Lower lobe of right lung (tissue), 2 donors: ENCODE measurements at regions not wholly inside any gene's neighbourhood (a gene's known extent, or its start where the extent isn't known, plus 50 kb on each side); places are given as distances from the start of the nearest gene placed in this dataset.
A peak's percentile ranks its signal among the peaks of the same experiment; 100 is the strongest.

ENCODE experiments used
- ATAC-seq, 2 donors: fragments of 200-7000 bp; cut with Tn5 transposase; one replicate each; pipeline ENCODE4 v1.9.1; 2020 to 2022; ENCODE audit warnings: mild to moderate bottlenecking in 2 of 2, moderate library complexity in 2 of 2
- DNase-seq: peaks from one replicate; pipeline ENCODE4 v3.0.0-alpha.2; 2020
- H3K27ac ChIP-seq: fragments of 200-600 bp; one replicate; pipeline ENCODE4 v1.8.0; 2022
- H3K27me3 ChIP-seq: fragments of 200-600 bp; one replicate; pipeline ENCODE4 v1.8.0; 2022; ENCODE audit warnings: low read depth
- H3K36me3 ChIP-seq: fragments of 200-600 bp; one replicate; pipeline ENCODE4 v1.8.0; 2022; ENCODE audit warnings: mild to moderate bottlenecking
- H3K4me1 ChIP-seq: fragments of 200-600 bp; one replicate; pipeline ENCODE4 v1.8.0; 2022
- H3K4me3 ChIP-seq: fragments of 200-600 bp; one replicate; pipeline ENCODE4 v1.8.0; 2022; ENCODE audit warnings: mild to moderate bottlenecking
- H3K9me3 ChIP-seq: fragments of 200-600 bp; one replicate; pipeline ENCODE4 v1.8.0; 2022
- CTCF ChIP-seq: fragments of 200-600 bp; IDR thresholded peaks from one replicate; pipeline ENCODE4 v1.8.0; 2022; ENCODE audit warnings: antibody characterized with exemption, mild to moderate bottlenecking
- intact Hi-C: fragments of 100-400 bp; cut with DNase I; formaldehyde crosslinking; loops from one replicate; pipeline ENCODE4 v1.11.0; 2022
- donor health status: DM: no; HTN: yes; CAD: no; lungs with severe emphysema.

GRCh38 chr20:53742685-53743081 lies 149.0 kb upstream of the ZNF217 start:
- no peak for ATAC-seq
- no peaks in the 10 kb centered on the region for H3K9me3 ChIP-seq
- intact Hi-C loops: no loop called here

GRCh38 chr20:53741726-53742028 lies 148.0 kb upstream of the ZNF217 start:
- Histone ChIP-seq H3K4me1 (peaks cover 36% of the 10 kb centered on the region), H3K9me3 (no peaks in the 10 kb centered on the region), H3K4me3 (no peak overlapping the region), H3K36me3 (no peaks in the 10 kb centered on the region), H3K27ac (no peak overlapping the region), H3K27me3 (no peaks in the 10 kb centered on the region)
- no peak for ATAC-seq
- no peak for DNase-seq
- intact Hi-C loops: no loop called here
- TF ChIP-seq CTCF: no peak

More at GRCh38 chr20:53742685-53743081, 149.0 kb upstream of the ZNF217 start:
- H3K27me3 ChIP-seq: no peaks in the 10 kb centered on the region
- peaks cover 26% of the 10 kb centered on the region for H3K4me1 ChIP-seq
- H3K27ac ChIP-seq: no peak overlapping the region
- no peak overlapping the region for H3K4me3 ChIP-seq
- TF ChIP-seq CTCF: no peak
- no peak for DNase-seq
- no peaks in the 10 kb centered on the region for H3K36me3 ChIP-seq

GRCh38 chr20:53739799-53740785 lies 146.5 kb upstream of the ZNF217 start:
- ATAC-seq (peak; percentile 22 to 39), DNase-seq (no peak)
- no peaks in the 10 kb centered on the region for H3K36me3 ChIP-seq
- peak overlapping the region; percentile 13 for H3K4me3 ChIP-seq
- H3K27ac ChIP-seq: peak overlapping the region; percentile 64
- H3K4me1 ChIP-seq: peaks cover 42% of the 10 kb centered on the region
- intact Hi-C loops: no loop called here
- no peaks in the 10 kb centered on the region for H3K27me3 ChIP-seq
- TF ChIP-seq CTCF: no peak
- H3K9me3 ChIP-seq: no peaks in the 10 kb centered on the region

- H3K4me3 ChIP-seq: peak overlapping the region; percentile 17
Measured at GRCh38 chr20:53738945-53739798, 145.5 kb upstream of the ZNF217 start.

More at GRCh38 chr20:53738945-53739798, 145.5 kb upstream of the ZNF217 start:
- Histone ChIP-seq H3K4me1 (peaks cover 42% of the 10 kb centered on the region), H3K27me3 (no peaks in the 10 kb centered on the region), H3K36me3 (no peaks in the 10 kb centered on the region), H3K9me3 (no peaks in the 10 kb centered on the region), H3K27ac (peak overlapping the region; percentile 64)
- intact Hi-C loops: no loop called here
- no peak for DNase-seq
- no peak for ATAC-seq
- TF ChIP-seq CTCF: no peak
